ENCODE measurements at regions not wholly inside any gene's neighbourhood (a gene's known extent, or its start where the extent isn't known, plus 50 kb on each side); places are given as distances from the start of the nearest gene placed in this dataset.

DNA sequence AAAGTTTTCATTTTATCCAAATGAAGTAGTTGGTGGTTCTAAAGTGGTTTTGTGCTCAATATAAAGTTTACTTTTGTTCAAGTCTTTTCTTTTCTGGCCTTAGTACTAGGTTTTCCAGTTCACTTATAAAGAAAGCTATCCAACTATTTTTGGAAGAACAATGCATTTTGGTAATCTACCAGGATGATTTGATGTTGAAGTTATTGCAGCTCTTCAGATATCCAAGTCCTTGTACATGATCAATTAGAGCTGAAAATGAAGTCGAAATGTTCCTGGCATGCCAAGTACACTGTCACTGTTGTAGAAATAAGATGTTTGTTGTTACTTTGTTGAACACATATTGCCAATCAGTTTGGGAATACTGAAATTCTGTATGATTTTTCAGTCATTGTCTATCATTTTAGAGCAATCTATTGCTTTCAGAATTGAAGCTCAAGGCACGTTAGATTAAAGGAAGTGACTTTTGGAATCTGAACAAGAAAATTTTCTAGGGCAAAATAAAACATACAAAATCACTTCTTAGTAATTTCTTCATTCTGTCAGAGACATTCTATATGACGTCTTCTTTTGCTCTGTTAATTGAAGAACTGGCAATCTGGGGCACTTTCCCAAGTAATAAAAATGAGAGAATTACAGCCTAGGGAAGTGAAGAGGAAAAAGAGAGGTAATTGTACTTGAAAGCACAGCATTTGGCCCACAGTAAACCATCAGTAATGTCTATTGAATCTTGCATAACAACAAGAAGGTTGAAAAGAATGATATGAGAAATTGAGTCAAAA lies 232.3 kb downstream of the MREG start:
- H3K4me3 ChIP-seq (ENCODE audit: low read depth, low read length): no peak overlapping the region
- no peaks in the 10 kb centered on the region for H3K27me3 ChIP-seq (ENCODE audit: control insufficient read depth, insufficient read depth, low read length)
- TF ChIP-seq, protein P1, sequence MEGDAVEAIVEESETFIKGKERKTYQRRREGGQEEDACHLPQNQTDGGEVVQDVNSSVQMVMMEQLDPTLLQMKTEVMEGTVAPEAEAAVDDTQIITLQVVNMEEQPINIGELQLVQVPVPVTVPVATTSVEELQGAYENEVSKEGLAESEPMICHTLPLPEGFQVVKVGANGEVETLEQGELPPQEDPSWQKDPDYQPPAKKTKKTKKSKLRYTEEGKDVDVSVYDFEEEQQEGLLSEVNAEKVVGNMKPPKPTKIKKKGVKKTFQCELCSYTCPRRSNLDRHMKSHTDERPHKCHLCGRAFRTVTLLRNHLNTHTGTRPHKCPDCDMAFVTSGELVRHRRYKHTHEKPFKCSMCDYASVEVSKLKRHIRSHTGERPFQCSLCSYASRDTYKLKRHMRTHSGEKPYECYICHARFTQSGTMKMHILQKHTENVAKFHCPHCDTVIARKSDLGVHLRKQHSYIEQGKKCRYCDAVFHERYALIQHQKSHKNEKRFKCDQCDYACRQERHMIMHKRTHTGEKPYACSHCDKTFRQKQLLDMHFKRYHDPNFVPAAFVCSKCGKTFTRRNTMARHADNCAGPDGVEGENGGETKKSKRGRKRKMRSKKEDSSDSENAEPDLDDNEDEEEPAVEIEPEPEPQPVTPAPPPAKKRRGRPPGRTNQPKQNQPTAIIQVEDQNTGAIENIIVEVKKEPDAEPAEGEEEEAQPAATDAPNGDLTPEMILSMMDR (IDR thresholded peaks at IDR 0.05; ENCODE audit: insufficient read depth, low read depth, low read length): no peak
- POLR2A ChIA-PET: no interaction called here
- CTCF ChIA-PET: interaction anchor here (1.5 kb wide), 1 partner anchor 48 kb away, joined by 3 read pairs; no protein-coding TSS in a partner anchor
- H3K36me3 ChIP-seq (ENCODE audit: control insufficient read depth, insufficient read depth, low read length): no peaks in the 10 kb centered on the region
- DNase-seq (ENCODE audit: low read depth): no peak

DNA sequence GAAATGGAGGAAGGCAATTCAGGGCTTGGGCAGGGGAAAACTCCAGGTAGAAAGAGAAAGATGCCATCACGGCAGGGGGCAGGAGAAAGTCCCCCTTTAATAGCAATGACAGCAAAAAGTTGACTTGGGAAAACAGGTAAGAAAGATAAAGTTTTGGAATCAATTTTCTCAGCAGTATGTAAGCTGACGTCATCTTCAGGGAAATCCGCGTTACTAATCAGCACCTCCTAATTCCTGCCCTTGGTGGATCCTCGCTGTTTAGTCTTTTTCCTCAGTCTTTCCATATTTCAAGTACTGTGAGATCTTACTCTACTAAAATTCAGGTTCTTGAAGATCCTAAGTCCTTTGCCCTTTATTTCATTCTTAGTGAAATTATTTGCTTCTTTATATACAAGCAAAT lies 233.0 kb downstream of the MREG start:
- Histone ChIP-seq H3K27me3 (ENCODE audit: control insufficient read depth, insufficient read depth, low read length) (no peaks in the 10 kb centered on the region), H3K4me3 (ENCODE audit: low read depth, low read length) (no peak overlapping the region), H3K36me3 (ENCODE audit: control insufficient read depth, insufficient read depth, low read length) (no peaks in the 10 kb centered on the region)
- ChIA-PET CTCF (interaction anchor here (1.5 kb wide), 1 partner anchor 48 kb away, joined by 3 read pairs; no protein-coding TSS in a partner anchor), POLR2A (no interaction called here)
- TF ChIP-seq, protein P1 (IDR thresholded peaks at IDR 0.05; ENCODE audit: insufficient read depth, low read depth, low read length): no peak
- no peak for DNase-seq (ENCODE audit: low read depth)

DNA sequence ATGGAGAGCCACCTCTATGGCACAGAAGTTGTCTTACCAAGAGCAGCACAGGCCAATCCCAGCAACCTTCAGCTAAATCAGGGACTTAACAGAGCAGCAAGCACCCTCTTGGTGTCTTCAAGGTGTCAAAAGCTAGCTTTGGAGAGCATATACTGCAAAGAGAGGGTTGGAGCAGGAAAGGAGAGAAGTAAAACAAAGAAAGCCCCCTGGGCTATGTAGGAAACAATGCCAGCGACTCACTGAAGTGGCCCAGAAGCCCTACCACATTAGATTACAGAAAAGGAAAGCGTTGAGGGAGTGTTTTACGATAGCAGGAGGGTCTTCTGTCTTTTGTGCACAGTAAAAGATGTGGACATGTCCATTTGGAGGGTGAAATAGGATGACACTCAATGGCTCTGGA lies 233.4 kb downstream of the MREG start:
- DNase-seq (ENCODE audit: low read depth): no peak
- TF ChIP-seq, protein P1 (IDR thresholded peaks at IDR 0.05; ENCODE audit: insufficient read depth, low read depth, low read length): no peak
- CTCF ChIA-PET: interaction anchor here (1.5 kb wide), 1 partner anchor 49 kb away, joined by 3 read pairs; no protein-coding TSS in a partner anchor
- POLR2A ChIA-PET: no interaction called here
- no peak overlapping the region for H3K4me3 ChIP-seq (ENCODE audit: low read depth, low read length)
- H3K27me3 ChIP-seq (ENCODE audit: control insufficient read depth, insufficient read depth, low read length): no peaks in the 10 kb centered on the region
- H3K36me3 ChIP-seq (ENCODE audit: control insufficient read depth, insufficient read depth, low read length): no peaks in the 10 kb centered on the region

DNA sequence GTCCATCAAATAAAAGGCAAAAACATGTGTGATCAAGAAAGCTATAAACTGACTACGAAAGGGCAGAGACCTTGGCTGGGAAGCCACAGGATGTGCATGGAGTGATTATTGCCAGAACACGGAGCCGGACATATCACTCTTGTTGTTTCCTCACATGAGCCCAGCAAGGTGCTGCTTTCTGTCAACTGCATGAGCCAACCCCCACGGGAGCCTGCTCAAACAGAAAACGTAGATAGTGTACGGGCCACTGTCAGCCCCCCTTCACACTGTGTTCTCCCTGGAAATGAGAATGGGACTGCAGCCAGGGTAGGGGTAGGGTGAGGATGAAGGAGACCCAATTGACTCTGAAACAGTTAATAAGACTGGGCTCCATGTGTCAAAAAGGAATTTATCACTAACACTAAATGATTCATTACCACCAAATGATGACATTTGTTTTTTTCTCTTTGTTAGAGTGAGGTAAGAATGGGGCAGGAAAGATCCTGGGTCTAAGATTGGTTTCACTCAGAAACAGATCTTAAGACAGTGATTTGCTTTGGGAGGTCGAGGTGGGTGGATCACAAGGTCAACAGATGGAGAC lies 235.8 kb downstream of the MREG start:
- Histone ChIP-seq H3K27me3 (ENCODE audit: control insufficient read depth, insufficient read depth, low read length) (no peaks in the 10 kb centered on the region), H3K4me3 (ENCODE audit: low read depth, low read length) (no peak overlapping the region), H3K36me3 (ENCODE audit: control insufficient read depth, insufficient read depth, low read length) (no peaks in the 10 kb centered on the region)
- ChIA-PET CTCF (interaction anchor here (0.9 kb wide), 1 partner anchor 157 kb away, joined by 3 read pairs; no protein-coding TSS in a partner anchor), POLR2A (no interaction called here)
- DNase-seq (ENCODE audit: low read depth): no peak
- TF ChIP-seq, protein P1 (IDR thresholded peaks at IDR 0.05; ENCODE audit: insufficient read depth, low read depth, low read length): no peak

DNA sequence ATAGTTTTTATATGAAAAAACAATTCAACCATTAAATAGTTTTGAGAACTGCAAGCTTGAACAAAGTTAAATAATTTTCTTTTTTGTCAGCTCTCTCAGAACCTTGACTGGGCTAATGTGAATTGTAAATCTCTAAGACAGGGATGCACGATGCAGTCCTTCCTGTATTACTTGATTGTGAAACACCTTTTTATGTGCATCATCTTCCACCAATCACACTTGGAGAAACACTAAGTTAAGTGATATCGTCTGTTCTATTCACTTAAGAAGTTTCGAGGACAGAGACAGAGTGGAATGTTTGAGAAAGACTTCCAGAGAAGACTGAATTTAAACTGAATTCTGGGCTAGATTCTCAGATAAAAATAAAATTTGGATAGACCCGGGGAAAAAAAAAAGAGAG lies 238.2 kb downstream of the MREG start:
- ChIA-PET CTCF (interaction anchor here (0.8 to 1.2 kb wide), 2 partner anchors 16 to 140 kb away, joined by 3 to 5 read pairs; no protein-coding TSS in a partner anchor), POLR2A (interaction anchor here (0.6 kb wide), 1 partner anchor 380 kb away, joined by 6 read pairs; no protein-coding TSS in a partner anchor)
- TF ChIP-seq, protein P1 (IDR thresholded peaks at IDR 0.05; ENCODE audit: insufficient read depth, low read depth, low read length): no peak
- Histone ChIP-seq H3K36me3 (ENCODE audit: control insufficient read depth, insufficient read depth, low read length) (no peaks in the 10 kb centered on the region), H3K4me3 (ENCODE audit: low read depth, low read length) (no peak overlapping the region), H3K27me3 (ENCODE audit: control insufficient read depth, insufficient read depth, low read length) (no peaks in the 10 kb centered on the region)
- no peak for DNase-seq (ENCODE audit: low read depth)

Measured in BJ (cell line).